Sciatic nerve (tissue), 2 donors: ENCODE measurements at regions not wholly inside any gene's neighbourhood (a gene's known extent, or its start where the extent isn't known, plus 50 kb on each side); places are given as distances from the start of the nearest gene placed in this dataset.

Experiments used
- ATAC-seq: fragments of 200-7000 bp; cut with Tn5 transposase; one replicate; pipeline ENCODE4 v1.9.1; 2020; ENCODE audit warnings: mild to moderate bottlenecking, moderate library complexity
- DNase-seq: peaks from one replicate; pipeline ENCODE4 v3.0.0-alpha.2; 2020; ENCODE audit warnings: low spot score
- intact Hi-C: fragments of 100-400 bp; cut with DNase I; formaldehyde crosslinking; loops from one replicate; pipeline ENCODE4 v1.14.2; 2022
- donor health status: DM: no; HTN: no; CAD: no.
- donor health status: DM: no; HTN: no; CAD: no.

GRCh38 chr15:61748529-61748928 lies 311.7 kb downstream of the VPS13C start:
- intact Hi-C loops: no loop called here
- no peak for ATAC-seq
- DNase-seq: no peak

DNA sequence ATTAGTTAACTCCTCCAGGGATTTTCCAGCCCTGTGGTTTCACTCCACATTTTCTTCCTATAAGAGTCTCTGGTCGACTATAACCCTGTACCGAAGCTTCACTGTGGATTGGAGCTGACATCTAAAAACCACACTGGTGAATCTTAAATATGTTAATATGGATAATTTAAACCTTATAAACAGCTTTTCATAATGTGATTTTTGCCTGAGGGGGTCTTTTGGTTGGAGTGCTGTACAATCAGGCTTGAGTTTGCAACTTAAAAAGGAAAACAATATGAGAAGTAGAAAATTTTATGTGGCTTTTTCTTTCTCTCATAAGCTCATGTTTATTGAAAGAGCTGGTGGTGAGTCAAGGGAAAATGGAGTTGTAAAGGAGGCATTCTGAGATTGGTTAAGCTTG lies 313.7 kb downstream of the VPS13C start:
- no peak for ATAC-seq
- intact Hi-C loops: no loop called here
- no peak for DNase-seq

DNA sequence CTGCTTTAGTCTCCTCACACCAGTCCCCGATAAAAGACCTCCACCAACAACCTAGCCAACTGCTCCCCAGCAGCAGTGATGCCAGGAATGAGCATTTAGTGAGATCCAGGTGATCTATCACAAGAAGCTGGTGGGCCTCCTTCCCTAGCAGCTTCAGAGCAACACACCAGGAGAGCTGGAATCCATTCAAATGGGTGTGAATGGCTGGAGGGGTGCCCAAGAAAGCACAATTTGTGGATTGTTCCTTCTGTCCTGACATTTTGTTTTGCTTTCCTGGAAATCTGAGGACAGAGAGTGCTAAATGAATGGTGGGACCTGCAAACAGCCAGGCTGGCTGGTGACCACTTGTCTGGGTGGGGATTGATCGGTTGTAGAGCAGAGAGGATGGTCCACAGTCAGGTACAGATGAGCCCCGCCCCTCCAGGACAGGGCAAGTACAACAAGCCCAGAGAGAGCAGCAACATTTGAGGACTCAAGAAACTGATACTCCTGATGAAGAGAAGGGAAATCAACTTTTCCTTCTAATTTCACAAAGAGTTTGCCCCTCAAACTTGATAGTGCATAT lies 316.8 kb downstream of the VPS13C start:
- intact Hi-C loops: no loop called here
- peak; percentile 36 for ATAC-seq

DNA sequence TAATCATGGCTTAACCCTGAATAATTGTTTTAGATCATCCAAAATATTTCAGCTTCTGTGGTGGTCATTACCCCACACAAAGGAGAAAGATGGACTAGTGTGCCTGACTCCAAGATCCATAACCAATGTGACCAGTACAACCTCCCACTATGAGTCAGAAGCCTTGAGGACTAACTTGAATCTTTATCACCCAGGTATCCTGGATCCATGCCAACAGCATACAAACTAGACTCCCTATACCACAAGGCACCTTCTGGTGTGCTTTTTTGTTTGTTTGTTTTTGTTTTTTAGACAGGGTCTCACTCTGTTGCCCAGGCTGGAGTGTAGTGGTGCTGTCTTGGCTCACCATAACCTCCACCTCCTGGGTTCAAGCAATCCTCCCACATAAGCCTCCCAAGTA lies 317.7 kb downstream of the VPS13C start:
- intact Hi-C loops: no loop called here
- DNase-seq (no peak), ATAC-seq (no peak)

More for the DNA sequence above, 316.8 kb downstream of the VPS13C start:
- no peak for DNase-seq

GRCh38 chr15:61736790-61737189 lies 323.5 kb downstream of the VPS13C start:
- intact Hi-C loops: no loop called here

DNA sequence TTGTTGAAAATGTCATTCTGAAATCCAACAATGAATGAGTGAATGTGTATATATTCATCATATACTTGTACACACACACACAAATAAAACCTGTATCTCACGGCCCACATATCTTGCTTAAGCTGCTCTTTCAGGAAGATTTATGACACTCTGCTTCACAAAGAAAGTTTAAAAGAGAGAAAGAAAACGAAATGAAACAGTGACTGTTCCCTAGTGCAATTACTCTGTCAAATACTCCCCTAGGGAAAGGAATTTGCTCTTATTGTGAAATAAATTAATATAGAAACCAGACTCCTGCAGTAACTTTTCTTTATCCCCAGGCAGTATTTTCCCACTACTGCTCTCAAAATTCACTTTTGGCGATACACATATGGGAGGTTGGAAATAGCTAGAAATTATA lies 329.1 kb downstream of the VPS13C start:
- intact Hi-C loops: no loop called here
- no peak for ATAC-seq
- DNase-seq: no peak

More at GRCh38 chr15:61736790-61737189, 323.5 kb downstream of the VPS13C start:
- no peak for ATAC-seq
- no peak for DNase-seq

GRCh38 chr15:61729646-61730045 lies 330.6 kb downstream of the VPS13C start:
- ATAC-seq: no peak
- intact Hi-C loops: no loop called here

DNA sequence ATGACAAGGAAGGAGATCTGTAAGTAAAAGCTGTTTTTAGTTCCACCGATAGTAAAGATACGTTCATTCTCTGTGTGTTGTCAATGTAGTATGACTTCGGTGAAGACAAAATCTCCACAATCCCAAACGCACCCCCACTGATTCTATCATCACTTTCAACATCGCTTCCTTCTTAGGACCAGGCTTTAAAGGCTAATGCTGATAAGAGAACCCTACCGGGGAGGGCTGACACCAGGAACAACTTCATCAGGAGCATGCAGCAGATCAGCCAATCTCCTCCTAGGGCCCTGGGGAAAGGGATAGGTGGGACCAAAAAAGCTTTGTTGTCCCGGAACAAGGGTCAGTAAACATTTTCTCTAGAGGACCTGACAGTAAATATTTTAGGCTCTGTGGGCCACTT lies 334.1 kb downstream of the VPS13C start:
- intact Hi-C loops: no loop called here
- DNase-seq: no peak
- ATAC-seq: no peak

More at GRCh38 chr15:61729646-61730045, 330.6 kb downstream of the VPS13C start:
- DNase-seq: no peak

DNA sequence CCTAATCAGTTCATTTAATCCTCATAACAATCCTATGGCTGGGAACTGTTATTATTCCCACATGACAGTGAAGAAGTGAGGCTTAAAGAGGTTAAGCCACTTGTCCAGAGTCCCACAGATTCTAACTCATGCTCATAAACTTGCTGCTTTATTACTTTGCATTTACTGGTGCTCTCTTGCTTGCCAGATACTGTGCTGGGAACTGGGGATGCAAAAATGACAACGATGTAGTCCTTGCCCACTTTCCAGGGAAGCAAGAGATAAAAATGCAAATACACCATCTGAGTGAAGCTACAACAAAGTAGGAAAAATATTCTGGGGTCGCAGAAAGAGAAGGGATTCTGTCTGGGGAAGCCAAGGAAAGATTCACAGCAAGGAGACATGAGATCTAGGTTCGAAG lies 335.0 kb downstream of the VPS13C start:
- DNase-seq: no peak
- intact Hi-C loops: no loop called here
- ATAC-seq: no peak

DNA sequence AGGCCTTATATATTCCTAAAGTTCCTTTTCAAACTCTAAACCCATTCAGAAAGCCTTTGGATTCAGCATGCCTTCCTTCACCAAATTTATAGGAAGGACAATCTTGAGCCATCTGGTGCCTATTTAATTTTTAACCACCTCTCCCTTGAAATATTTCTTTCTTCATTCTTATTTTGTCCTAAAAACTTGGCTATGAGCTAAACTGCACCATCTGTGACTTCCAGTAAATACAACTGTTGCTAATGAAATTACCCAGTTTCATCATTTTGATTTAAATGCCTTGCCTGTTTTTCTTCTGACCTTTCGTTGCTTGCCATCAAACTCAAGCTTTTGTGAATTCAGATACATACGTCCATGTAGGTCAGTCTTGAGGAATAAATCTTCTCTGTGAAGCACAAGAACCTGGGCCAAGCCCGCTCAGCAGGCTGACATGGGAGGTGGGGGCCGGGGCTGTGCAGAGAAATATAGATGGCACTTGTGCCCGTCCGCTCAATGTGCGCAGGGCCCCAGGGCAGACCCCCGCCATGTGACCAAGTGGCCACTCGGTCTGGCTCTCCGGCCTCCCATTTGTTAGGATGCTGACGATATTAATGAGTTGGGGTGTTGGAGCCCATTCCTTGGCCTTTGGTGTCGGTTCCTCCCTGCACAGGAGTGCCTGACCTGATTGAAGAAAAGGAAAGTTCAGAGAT lies 335.9 kb downstream of the VPS13C start:
- ATAC-seq: no peak
- intact Hi-C loops: no loop called here
- no peak for DNase-seq

GRCh38 chr15:61721418-61721817 lies 338.8 kb downstream of the VPS13C start:
- ATAC-seq (no peak), DNase-seq (no peak)
- intact Hi-C loops: no loop called here

DNA sequence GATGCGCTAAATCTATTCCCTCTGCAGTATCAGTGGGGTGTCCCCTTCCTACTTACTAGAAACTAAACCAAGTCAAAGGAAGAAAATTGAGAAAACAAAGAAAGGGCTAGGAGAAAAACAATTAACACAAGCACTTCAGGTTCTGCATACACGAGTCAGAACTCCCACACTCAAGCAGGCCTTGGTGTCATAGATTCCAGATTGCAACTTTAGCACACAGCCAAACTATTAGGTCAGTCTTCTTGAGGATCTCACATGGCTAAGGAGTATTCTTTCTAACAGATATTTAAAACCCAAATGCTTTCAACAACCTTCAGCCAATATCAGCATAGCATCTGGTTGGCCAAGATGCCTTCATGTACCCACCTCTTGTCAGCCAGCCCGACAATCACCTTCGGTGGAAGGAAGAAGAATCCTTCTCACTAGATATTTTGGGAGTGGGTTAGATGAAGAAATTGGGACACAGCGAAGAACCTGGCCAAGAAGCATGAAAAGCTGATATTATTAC lies 340.0 kb downstream of the VPS13C start:
- ATAC-seq: peak; percentile 55
- intact Hi-C loops: no loop called here
- no peak for DNase-seq

DNA sequence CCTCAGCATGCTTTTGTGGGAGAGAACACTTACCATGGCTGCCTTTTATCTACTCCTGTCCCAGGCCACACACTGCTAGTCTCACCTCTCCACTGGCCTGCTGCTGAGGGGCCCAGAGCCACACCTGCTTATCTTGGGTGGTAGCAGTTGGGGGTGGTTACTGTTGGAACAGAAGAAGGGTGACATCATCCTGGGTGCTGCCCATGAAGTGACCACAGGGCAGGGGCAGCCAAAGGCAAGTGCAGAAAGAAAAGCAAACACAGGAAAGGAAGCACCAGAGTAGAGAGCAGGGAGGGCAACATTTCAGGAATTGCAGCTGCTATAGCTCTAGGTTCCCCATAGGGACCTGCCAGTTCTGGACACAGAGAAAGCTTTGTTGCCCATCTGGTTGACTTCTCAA lies 345.2 kb downstream of the VPS13C start:
- peak; percentile 39 for ATAC-seq
- intact Hi-C loops: no loop called here
- no peak for DNase-seq

DNA sequence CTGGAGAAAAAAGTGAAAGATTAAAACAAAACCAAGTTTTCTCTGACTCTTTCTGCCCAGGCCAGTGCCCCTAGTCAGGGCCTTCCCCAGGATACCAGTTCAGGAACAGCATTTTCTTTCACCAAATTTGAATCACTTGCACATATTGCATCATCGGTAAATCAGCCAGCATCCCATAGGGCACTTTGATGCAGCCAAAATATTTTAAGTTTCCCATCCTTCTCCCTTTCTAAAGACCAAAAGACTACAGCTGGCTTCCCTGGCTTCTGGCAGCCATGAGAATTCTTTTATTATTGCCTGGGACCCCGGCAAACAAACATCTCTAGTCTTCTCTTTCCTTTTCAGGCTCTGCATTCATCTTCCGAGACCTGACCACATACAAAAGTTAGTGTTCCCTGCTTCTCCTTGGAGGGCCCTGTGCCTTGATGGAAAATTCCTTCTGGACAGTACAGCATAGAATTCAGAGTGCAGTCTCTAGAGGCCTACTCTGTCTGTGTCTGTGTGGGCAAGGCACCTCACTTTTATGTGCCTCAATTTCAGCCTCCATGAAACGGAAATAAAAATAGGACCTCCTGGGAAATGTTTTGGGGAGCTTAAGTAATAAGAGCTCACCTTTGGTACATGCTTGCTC lies 348.0 kb downstream of the VPS13C start:
- ATAC-seq (peak; percentile 88), DNase-seq (no peak)
- intact Hi-C loops: no loop called here

DNA sequence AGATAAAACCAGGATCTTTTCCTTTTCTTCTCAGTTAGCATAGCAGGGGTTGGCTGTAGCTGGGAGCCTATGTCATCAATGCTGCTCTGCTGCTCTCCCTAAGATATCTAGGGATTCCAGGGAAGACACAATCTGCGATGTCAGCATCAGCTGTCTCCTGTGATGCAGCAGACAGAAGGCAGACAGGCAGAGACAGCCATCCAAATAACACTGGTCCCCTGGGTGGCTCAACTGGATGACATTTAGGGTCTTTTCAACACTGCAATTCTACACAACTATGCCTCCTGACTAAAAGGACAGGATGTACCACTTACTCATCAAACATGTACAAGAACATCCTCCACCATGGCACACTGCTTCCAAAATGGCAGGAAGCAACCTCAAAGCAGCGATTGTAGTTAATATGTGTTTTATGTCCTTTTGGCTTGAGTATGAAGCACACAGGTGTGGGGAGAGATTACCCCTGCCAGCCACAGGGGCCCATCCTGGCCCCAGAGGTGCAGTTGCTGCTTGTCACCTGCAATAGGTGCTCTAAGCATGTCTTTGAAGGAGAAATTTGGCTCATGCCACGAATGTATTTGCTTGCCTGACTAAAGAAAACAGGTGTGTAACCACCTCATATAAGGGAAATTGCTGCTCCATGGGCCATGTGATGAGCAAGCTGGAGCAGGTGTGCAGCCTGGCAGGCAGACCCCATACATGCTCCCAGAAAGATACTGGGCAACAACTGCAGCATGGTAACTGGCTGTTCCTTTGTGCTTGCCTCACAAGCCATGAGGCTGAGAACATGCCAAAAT lies 357.8 kb downstream of the VPS13C start:
- DNase-seq (no peak), ATAC-seq (no peak)
- intact Hi-C loops: no loop called here

- DNase-seq (no peak), ATAC-seq (no peak)
- intact Hi-C loops: no loop called here
These were observed 358.8 kb downstream of the VPS13C start for GRCh38 chr15:61701455-61701854.

GRCh38 chr15:61700803-61701202 lies 359.4 kb downstream of the VPS13C start:
- ATAC-seq: no peak
- no peak for DNase-seq
- intact Hi-C loops: no loop called here

DNA sequence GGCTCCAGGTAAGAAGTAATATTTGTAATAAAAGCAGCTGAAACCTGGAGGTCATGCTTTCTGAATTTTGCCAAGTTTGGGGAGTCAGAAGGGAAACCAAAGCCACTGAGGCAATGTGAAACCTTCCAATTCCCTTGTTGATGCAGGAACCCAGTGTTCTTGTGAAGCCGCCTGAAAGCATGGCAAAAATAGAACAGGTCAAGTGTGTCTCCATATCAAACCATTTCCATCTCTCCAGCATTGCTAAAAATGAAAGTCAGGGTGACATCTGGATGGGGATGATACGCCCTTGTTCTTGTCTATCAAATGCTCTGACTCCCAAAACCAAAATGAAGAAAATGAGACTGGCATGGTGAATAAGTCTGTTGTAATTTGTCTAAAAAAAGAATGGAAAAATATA lies 362.5 kb downstream of the VPS13C start:
- no peak for DNase-seq

DNA sequence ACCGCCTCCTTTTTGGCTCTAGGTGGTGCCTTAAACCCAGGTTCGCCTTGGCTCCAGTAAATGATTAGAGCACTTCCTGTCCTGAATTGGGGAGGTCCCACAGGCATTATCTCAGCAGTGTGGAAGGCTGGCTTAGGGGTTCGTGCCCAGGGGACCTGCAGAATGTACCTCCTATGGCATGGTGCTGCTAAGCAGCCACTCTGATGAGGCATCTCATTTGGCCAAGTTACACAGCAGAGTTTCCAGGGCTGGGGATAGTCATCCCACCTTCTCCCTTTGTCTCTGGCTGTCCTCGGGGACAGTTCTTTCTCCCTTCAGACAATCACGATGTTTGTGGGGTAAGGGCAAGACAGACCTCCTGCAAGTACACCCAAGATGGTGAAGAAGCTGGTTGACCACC lies 371.2 kb downstream of the VPS13C start:
- intact Hi-C loops: no loop called here
- DNase-seq: no peak
- no peak for ATAC-seq

More for the DNA sequence above, 362.5 kb downstream of the VPS13C start:
- intact Hi-C loops: no loop called here
- ATAC-seq: no peak

DNA sequence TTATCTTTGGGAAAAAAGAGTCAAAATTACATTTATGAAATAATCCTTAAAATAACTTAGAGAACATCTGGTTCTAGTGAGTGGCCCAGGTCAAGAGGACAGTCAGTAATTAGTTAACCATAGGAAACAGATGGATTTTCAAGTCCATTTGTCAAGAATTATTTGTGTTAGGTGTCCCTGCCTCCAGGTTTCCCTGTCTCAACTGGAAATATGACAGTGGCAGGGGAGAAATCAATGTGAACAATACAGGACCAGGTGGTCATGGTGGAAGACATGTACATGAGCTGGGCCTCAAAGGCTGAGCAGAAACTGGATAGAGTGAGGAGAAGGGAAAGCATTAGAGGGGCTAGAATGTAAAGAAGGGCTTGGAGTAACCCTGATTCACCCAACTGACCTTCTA lies 372.6 kb downstream of the VPS13C start:
- intact Hi-C loops: no loop called here
- ATAC-seq (no peak), DNase-seq (no peak)
